NCI-H510A treated with DMSO at 0.1 percent for 48 hours (cell line): ENCODE measurements at regions not wholly inside any gene's neighbourhood (a gene's known extent, or its start where the extent isn't known, plus 50 kb on each side); places are given as distances from the start of the nearest gene placed in this dataset.

ENCODE experiments used
- DNase-seq: peaks from one replicate; lab custom pipeline; 2025; lab: John Stamatoyannopoulos, UW

DNA sequence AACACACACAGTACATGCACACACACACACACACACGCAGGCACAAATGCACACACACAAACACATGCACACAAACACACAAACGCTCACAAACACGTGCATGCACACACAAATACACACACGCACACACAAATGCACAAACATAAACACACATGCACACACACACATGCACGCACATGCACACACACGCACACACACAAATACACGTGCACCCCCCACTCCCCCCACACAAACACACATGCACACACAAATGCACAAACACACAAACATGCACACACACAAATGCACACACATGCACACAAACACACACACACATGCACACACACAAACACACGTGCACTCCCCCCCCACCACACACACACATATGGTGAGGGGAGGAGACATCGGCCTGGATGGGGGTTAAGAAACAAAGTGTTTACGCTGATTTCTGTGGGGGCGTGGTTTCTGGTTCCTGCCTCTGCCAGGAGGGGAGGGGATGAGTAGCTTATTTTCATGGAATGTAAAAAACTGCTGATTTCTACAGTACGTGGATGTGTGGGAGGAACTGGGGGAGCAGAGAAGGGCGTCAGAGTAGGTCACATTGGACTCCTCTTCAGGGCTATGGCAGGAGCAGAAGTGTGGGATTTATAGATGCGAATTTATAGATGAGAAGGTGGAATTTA lies 607.2 kb downstream of the QKI start:
- DNase-seq = no peak

- no peak for DNase-seq
Observed at GRCh38 chr6:164020142-164020541, 605.6 kb downstream of the QKI start.

DNA sequence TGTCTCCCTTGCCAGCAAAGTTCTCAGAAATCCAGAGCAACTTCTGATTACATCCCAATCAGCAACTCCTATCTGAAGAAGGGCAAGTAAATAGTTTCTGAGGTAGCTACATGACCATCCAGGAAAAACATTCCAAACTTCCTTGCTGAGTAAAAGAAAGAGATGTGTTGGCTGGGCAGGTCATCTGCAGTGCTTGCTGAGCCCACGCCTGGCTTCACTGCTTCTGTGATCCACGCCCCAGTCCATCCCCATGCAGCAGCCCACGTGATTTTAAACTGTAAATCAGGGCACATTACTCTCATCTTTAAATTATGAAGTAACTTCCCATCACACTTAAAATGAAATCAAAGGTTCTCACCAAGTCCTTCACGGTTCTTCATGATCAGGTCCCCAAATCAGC lies 603.6 kb downstream of the QKI start:
- no peak for DNase-seq

DNA sequence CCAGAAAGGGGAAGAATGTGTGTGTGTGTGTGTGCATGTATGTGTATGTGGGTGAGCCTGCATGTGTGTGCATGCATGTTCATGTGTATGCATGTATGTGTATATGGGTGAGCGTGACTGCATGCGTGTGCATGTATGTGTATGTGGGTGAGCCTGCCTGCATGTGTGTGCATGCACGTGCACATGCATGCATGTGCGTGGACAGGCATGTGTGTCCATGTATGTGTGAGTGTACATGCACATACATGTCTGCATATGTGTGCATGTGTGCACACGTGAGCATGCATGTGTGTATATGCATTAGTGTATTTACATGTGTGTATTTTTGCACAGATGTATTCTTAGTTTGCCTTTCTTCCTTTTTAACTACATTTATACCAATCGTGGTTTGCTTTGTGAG lies 601.5 kb downstream of the QKI start:
- DNase-seq = no peak

DNA sequence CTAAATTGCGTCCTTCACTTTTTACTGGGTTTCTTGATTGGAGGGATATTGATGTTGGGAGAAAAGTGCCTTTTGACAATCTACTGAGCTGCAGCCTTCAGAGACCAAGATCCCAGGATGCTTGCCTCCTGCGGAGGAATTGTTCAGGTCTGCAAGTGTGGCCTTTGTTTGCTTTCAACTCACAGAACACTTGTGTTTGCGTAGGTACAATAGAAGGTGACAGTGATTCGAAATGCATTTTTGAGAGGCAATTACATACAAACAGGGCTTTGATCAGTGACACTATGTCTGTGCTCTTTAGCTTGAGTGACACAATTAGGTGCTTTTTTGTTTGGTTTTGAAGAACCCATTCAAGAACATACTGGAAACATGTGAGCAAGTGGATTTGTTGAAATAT lies 600.6 kb downstream of the QKI start:
- DNase-seq = peak; percentile 5

DNA sequence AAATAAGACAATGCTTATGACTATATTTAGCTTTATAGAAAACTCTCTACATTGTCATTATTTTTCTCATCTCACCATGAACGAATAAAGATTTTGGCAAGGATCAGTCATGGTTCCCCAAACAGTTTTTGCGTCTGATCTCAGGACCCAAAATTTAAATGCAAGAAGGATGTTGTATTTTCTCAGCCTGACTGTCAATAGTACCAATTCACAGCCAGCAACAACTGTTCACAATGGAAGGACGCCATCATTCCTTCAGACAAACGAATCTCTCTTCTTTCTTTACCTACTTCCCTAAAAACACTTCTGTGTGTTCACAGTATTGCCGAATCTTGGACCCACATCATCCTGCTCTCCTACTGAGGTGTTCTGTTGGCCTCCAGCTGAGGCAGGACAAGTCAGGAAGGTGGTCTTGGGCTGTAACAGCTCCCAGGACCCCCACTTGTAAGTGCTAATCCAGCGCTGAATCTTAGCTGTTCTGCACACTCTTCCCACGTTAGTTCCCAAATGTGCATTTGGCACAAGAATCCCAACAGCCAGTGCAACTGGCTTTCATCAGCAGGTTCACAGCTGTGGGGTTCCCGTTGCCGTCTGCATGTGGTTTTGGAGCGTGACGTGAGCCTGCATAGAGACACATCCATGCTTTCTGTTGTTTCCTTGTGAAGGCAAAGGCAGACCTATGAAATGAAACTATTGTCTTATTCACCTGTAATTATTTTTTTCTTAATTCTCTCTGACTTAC lies 600.0 kb downstream of the QKI start:
- DNase-seq = no peak

- no peak for DNase-seq
Observed at GRCh38 chr6:164013480-164014208, 599.1 kb downstream of the QKI start.

GRCh38 chr6:164011321-164011720 lies 596.8 kb downstream of the QKI start:
- no peak for DNase-seq

- DNase-seq = no peak
Observed at GRCh38 chr6:164010441-164011103, 596.1 kb downstream of the QKI start.

DNA sequence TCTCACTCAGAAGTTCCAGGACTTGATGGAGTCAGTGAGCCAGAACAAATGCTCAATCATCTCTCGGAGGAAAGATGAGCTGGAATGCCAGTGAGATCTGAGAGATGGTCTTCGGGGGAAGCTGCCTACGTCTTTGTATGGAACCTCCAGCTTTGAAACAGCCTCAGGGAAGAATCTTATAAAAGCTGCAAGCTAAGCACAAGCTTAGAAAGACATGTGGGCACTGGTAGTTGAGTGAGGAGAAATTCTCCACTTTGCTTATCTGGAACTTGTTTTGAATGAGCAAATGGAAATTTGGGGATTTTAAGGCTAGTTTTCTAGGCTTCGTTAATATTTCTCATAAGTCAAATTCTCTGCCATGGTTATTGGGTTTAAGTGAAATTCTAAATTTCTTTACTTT lies 594.4 kb downstream of the QKI start:
- DNase-seq = no peak

DNA sequence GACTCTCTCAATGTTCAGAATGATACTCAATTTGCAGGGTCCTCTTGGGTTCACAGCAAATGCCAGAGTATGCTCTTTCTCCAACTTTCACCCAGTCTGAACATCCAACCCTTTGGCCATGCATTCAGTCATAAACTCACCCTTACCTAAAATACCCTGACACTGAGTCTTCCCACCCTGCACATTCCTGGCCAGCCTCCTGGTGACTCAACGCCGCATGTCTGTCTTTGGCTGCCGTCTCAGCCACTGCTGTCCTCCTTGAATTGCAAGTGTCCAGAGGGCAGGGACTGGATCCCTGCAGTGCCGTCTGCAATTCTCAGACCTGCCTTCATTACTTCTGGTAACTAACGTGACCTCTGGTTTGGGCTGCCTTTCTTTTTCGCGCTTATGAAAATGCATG lies 593.4 kb downstream of the QKI start:
- DNase-seq = no peak

GRCh38 chr6:164006459-164006858 lies 591.9 kb downstream of the QKI start:
- DNase-seq = no peak

GRCh38 chr6:164005004-164005711 lies 590.6 kb downstream of the QKI start:
- no peak for DNase-seq

DNA sequence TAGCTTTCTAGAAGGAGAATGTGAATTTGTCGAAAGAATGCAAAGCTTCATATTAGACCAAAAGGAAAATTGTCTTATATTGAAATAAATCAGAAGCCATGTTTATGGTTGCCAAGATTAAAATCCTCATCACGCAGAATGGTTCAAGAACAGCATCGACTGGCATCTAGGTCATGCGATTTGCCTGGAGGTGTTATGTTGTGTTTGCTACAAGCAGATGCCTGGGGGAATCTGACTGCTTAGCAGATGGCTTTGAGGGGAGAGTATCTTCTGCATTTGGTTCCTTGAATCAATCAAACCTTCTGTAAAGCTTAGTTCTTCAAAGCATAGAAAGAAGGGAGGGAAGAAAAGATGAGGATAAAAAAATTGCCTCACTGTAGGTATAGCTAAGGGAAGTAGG lies 585.8 kb downstream of the QKI start:
- no peak for DNase-seq

GRCh38 chr6:163999475-164000125 lies 585.1 kb downstream of the QKI start:
- DNase-seq = no peak

- no peak for DNase-seq
Observed at GRCh38 chr6:163998496-163998895, 584.0 kb downstream of the QKI start.

DNA sequence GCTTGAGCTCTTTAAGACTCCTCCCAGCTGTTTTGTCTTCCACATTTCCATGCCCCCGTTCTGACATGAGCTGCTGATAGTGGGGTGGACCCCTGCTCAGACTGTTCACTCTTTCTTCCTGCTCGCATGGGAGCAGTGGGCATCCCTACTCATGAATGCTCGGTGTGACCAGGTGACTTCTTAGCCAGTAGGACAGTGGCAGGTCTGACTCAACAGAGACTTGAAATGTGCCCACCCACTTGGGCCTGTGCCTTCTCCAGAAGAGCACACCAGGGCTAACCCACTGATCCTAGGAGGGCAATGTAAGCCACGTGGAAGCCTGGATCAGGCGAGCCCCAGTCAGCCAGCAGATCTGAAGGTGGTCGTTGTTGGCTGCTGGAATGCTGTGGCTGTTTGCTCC lies 582.0 kb downstream of the QKI start:
- DNase-seq = no peak

DNA sequence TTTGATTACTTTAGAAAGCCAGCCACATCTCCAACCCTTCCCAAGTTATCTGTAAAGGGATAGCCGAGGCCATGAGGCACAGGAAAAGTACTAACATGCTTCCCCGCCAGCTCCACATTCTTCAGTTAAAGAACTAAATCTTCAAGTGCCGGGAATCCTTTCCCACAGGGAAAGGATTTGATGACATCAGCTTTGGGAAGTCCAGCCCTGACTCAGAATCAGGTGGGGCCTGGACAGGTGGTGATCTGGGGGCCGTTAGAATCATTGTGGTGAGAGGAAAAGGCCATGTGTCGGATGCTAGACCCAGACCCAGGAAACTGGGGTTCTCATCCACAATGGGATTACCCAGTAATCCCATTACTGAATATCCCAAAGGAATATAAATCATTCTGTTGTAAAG lies 580.0 kb downstream of the QKI start:
- DNase-seq = no peak

- DNase-seq = no peak
Observed at GRCh38 chr6:163992701-163993100, 578.2 kb downstream of the QKI start.

DNA sequence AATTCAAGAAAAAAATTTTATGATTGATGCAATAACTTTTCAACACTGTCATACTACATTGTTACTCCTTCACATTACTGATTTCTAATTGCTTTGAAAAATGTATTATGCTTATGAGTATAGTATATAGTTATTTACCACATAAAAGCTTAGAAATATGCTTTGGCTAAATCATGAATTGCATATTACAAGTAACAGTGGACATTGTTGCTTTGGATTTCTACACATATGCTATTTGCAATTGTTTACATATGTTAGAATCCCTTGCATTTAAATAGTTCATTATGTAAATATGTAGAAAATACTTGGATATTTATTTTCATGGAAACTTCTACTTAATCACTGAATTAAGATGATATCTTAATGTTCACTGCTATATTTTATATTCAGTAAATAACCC lies 577.5 kb downstream of the QKI start:
- DNase-seq = no peak

- no peak for DNase-seq
Observed at GRCh38 chr6:163991321-163991720, 576.8 kb downstream of the QKI start.

GRCh38 chr6:163986313-163986712 lies 571.8 kb downstream of the QKI start:
- no peak for DNase-seq
